ENCODE measurements at regions not wholly inside any gene's neighbourhood (a gene's known extent, or its start where the extent isn't known, plus 50 kb on each side); places are given as distances from the start of the nearest gene placed in this dataset.

DNA sequence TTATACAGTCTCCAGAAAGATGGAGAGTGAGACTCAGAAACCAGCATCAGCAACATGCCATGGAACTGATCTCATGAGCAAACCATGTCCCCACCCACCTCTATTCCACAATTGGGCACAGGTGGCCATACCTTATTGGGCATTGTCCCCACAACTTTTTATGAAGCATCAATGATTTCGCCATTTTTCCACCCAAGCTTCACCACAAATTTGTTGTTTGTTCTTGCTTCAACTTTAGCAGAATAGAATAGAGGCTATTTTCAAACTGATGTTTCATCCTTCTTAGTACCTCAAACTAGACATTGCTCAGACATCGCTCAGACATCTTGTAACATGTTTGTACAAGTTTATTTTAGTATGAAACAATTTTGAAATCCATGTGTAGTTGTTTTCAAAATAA is 112.5 kb upstream of the TMTC2 start (continued):
- TF ChIP-seq CHD1 (IDR thresholded peaks at IDR 0.05; ENCODE audit: low read length) (no peak), ELF1 (tag; IDR thresholded peaks at IDR 0.05) (no peak)

GRCh38 chr12:82578725-82579124 is 108.0 kb upstream of the TMTC2 start:
- 4% methylated on average over 2 of the region's 2 CpGs for WGBS (ENCODE audit: insufficient coverage, low coverage, missing lambda C conversion rate)
- no peaks in the 10 kb centered on the region for H3K36me3 ChIP-seq (ENCODE audit: control insufficient read depth, insufficient read depth, low read length)
- no peak overlapping the region for H3K4me2 ChIP-seq (ENCODE audit: insufficient read depth, low read length)
- H3K27ac ChIP-seq (ENCODE audit: extremely low read depth, low read depth, low read length), result no peak overlapping the region
- H3K9me3 ChIP-seq (replicated peaks; ENCODE audit: control insufficient read depth, insufficient read depth, low read depth, low read length), result no peaks in the 10 kb centered on the region
- H3K9ac ChIP-seq (ENCODE audit: insufficient read depth in 1 of 2, low read depth in 2 of 2, low read length in 2 of 2), result no peak overlapping the region
- ChIA-PET POLR2A (no interaction called here), CTCF (ENCODE audit: low intra/inter-chr PET ratio) (no interaction called here)
- no peak for ATAC-seq
- no peaks in the 10 kb centered on the region for H4K20me1 ChIP-seq (replicated peaks; ENCODE audit: control insufficient read depth, insufficient read depth, low read length)
- in situ Hi-C loops (cut with MboI), result no loop called here
- intact Hi-C loops (cut with micrococcal nuclease), result no loop called here
- no peak for TF ChIP-seq SP1 (CRISPR knock-in tag; IDR thresholded peaks at IDR 0.05)
- no peak for TF ChIP-seq ZNF75A (CRISPR knock-in tag; IDR thresholded peaks at IDR 0.05)
- no peak for TF ChIP-seq GABPB2 (CRISPR knock-in tag; conservative IDR thresholded peaks at IDR 0.05)
- TF ChIP-seq, protein P1, sequence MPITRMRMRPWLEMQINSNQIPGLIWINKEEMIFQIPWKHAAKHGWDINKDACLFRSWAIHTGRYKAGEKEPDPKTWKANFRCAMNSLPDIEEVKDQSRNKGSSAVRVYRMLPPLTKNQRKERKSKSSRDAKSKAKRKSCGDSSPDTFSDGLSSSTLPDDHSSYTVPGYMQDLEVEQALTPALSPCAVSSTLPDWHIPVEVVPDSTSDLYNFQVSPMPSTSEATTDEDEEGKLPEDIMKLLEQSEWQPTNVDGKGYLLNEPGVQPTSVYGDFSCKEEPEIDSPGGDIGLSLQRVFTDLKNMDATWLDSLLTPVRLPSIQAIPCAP (CRISPR knock-in tag; IDR thresholded peaks at IDR 0.05; ENCODE audit: borderline replicate concordance), result no peak
- TF ChIP-seq CBX8 (IDR thresholded peaks at IDR 0.05; ENCODE audit: borderline replicate concordance, extremely low read depth, low read depth, low read length, poor library complexity, severe bottlenecking), result no peak
- no peak for TF ChIP-seq ZBTB2 (IDR thresholded peaks at IDR 0.05)
- no peaks in the 10 kb centered on the region for H3K79me2 ChIP-seq (ENCODE audit: control insufficient read depth, insufficient read depth, low read length)
- no peak for DNase-seq (ENCODE audit: extremely low read depth in 1 of 4, low spot score in 3 of 4)
- no peak for FAIRE-seq
- no TSS peak for BruUV-seq (replicated peaks)
- no peak overlapping the region for H2AFZ ChIP-seq (ENCODE audit: low read depth, low read length)
- no peaks in the 10 kb centered on the region for H3K4me1 ChIP-seq (replicated peaks in 1 of 2; ENCODE audit: control insufficient read depth in 2 of 2, insufficient read depth in 2 of 2, low read length in 2 of 2)
- H3K27me3 ChIP-seq (ENCODE audit: control insufficient read depth in 2 of 2, insufficient read depth in 2 of 2, low read length in 2 of 2), result no peaks in the 10 kb centered on the region
- H3K4me3 ChIP-seq, result no peak overlapping the region
- H3K9me1 ChIP-seq (ENCODE audit: control insufficient read depth, insufficient read depth, low read length), result no peaks in the 10 kb centered on the region

All from K562 (cell line).